ENCODE measurements at regions not wholly inside any gene's neighbourhood (a gene's known extent, or its start where the extent isn't known, plus 50 kb on each side); places are given as distances from the start of the nearest gene placed in this dataset.

GRCh38 chr6:153412519-153412918 is 281.4 kb upstream of the RGS17 start:
- no peak for DNase-seq (ENCODE audit: low spot score in 2 of 2)
- intact Hi-C loops (cut with DNase I; ENCODE audit: low total_unique reads), result no loop called here
- Histone ChIP-seq H3K9me3 (peaks cover 0 to 14% of the 10 kb centered on the region in 2 donors), H3K27ac (no peak overlapping the region), H3K27me3 (no peaks in the 10 kb centered on the region), H3K36me3 (no peaks in the 10 kb centered on the region), H3K4me3 (no peak overlapping the region), H3K4me1 (no peaks in the 10 kb centered on the region)
- TF ChIP-seq CTCF (IDR thresholded peaks at IDR 0.05) (no peak), POLR2A (IDR thresholded peaks at IDR 0.05) (no peak), POLR2AphosphoS5 (IDR thresholded peaks at IDR 0.05) (no peak)

- no peak for TF ChIP-seq POLR2A (IDR thresholded peaks at IDR 0.05)
- no peak for TF ChIP-seq CTCF (IDR thresholded peaks at IDR 0.05)
- no peak for TF ChIP-seq POLR2AphosphoS5 (IDR thresholded peaks at IDR 0.05)
- Histone ChIP-seq H3K9me3 (peaks cover 0 to 14% of the 10 kb centered on the region in 2 donors), H3K27me3 (no peaks in the 10 kb centered on the region), H3K4me3 (no peak overlapping the region), H3K36me3 (no peaks in the 10 kb centered on the region), H3K27ac (no peak overlapping the region), H3K4me1 (no peaks in the 10 kb centered on the region)
- intact Hi-C loops (cut with DNase I; ENCODE audit: low total_unique reads), result no loop called here
- no peak for DNase-seq (ENCODE audit: low spot score in 2 of 2)
These were observed 280.1 kb upstream of the RGS17 start for GRCh38 chr6:153411070-153411648.

- Histone ChIP-seq H3K9me3 (no peaks in the 10 kb centered on the region), H3K4me1 (no peaks in the 10 kb centered on the region), H3K36me3 (no peaks in the 10 kb centered on the region), H3K27me3 (no peaks in the 10 kb centered on the region), H3K4me3 (no peak overlapping the region), H3K27ac (no peak overlapping the region)
- intact Hi-C loops (cut with DNase I; ENCODE audit: low total_unique reads), result no loop called here
- TF ChIP-seq CTCF (IDR thresholded peaks at IDR 0.05), result no peak
- TF ChIP-seq POLR2A (IDR thresholded peaks at IDR 0.05), result no peak
- TF ChIP-seq POLR2AphosphoS5 (IDR thresholded peaks at IDR 0.05), result no peak
- no peak for DNase-seq (ENCODE audit: low spot score in 2 of 2)
These were observed 274.8 kb upstream of the RGS17 start for GRCh38 chr6:153405931-153406330.

- Histone ChIP-seq H3K36me3 (no peaks in the 10 kb centered on the region), H3K9me3 (no peaks in the 10 kb centered on the region), H3K4me1 (no peaks in the 10 kb centered on the region), H3K27me3 (no peaks in the 10 kb centered on the region), H3K4me3 (no peak overlapping the region), H3K27ac (no peak overlapping the region)
- intact Hi-C loops (cut with DNase I; ENCODE audit: low total_unique reads), result no loop called here
- TF ChIP-seq POLR2A (IDR thresholded peaks at IDR 0.05) (no peak), POLR2AphosphoS5 (IDR thresholded peaks at IDR 0.05) (no peak), CTCF (IDR thresholded peaks at IDR 0.05) (no peak)
- DNase-seq (ENCODE audit: low spot score in 2 of 2), result no peak
These were observed 270.7 kb upstream of the RGS17 start for GRCh38 chr6:153401751-153402150.

GRCh38 chr6:153392156-153392555 is 261.1 kb upstream of the RGS17 start:
- TF ChIP-seq POLR2AphosphoS5 (IDR thresholded peaks at IDR 0.05), result no peak
- TF ChIP-seq POLR2A (IDR thresholded peaks at IDR 0.05), result no peak
- no peak for TF ChIP-seq CTCF (IDR thresholded peaks at IDR 0.05)
- no peaks in the 10 kb centered on the region for H3K4me1 ChIP-seq
- peaks cover 0 to 3% of the 10 kb centered on the region in 2 donors for H3K9me3 ChIP-seq
- H3K36me3 ChIP-seq, result no peaks in the 10 kb centered on the region
- DNase-seq (ENCODE audit: low spot score in 2 of 2), result no peak
- intact Hi-C loops (cut with DNase I; ENCODE audit: low total_unique reads), result no loop called here
- no peak overlapping the region for H3K4me3 ChIP-seq
- no peak overlapping the region for H3K27ac ChIP-seq
- H3K27me3 ChIP-seq, result no peaks in the 10 kb centered on the region

Data from breast epithelium (tissue), 4 donors.